Gastroesophageal sphincter (tissue), 3 donors: ENCODE measurements at regions not wholly inside any gene's neighbourhood (a gene's known extent, or its start where the extent isn't known, plus 50 kb on each side); places are given as distances from the start of the nearest gene placed in this dataset.

Experiments used
- CTCF ChIP-seq, 4 experiments: fragments of 200-600 bp in 2 of 4; fragments of 450-650 bp in 2 of 4; sonication (generic) in 1 of 4; IDR thresholded peaks; one replicate each; pipeline ENCODE4 v1.5.1; 2017 to 2019; ENCODE audit warnings: antibody characterized with exemption in 4 of 4, mild to moderate bottlenecking in 2 of 4, moderate library complexity in 2 of 4
- EP300 ChIP-seq: sonication (generic); formaldehyde crosslinking; IDR thresholded peaks from one replicate; pipeline ENCODE4 v1.6.1; 2017; ENCODE audit warnings: antibody characterized with exemption, mild to moderate bottlenecking

GRCh38 chr18:45430041-45430440, 185.2 kb upstream of the SLC14A2 start:
- TF ChIP-seq CTCF (IDR thresholded peaks at IDR 0.05) = no peak
- TF ChIP-seq EP300 = no peak
